ENCODE measurements at regions not wholly inside any gene's neighbourhood (a gene's known extent, or its start where the extent isn't known, plus 50 kb on each side); places are given as distances from the start of the nearest gene placed in this dataset.

DNA sequence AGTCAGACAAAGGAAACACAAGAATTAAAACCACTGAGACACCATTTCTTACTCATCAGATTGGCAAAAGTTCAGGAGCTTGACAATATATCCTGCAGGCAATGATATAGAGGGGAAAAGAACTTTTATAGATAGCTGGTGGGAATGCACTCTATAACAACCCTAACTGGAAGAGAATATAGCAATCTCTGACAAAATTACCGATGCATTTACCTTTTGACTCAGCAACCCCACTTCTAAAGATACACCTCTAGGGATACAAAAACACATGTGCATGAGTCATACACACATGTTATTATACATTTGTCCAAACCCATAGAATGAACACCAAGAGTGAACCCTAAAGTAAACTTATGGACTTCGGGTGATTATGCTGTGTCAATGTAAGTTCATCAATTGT, 79.4 kb upstream of the SRD5A2 start:
- Histone ChIP-seq H3K4me2 (ENCODE audit: low read length) (no peak overlapping the region), H3K9ac (ENCODE audit: low read length) (no peak overlapping the region), H2AFZ (ENCODE audit: low read depth, low read length) (no peak overlapping the region), H3K79me2 (ENCODE audit: low read length) (no peaks in the 10 kb centered on the region), H3K36me3 (replicated peaks; ENCODE audit: low read depth, low read length) (no peaks in the 10 kb centered on the region), H3K27me3 (ENCODE audit: low read depth, low read length) (no peaks in the 10 kb centered on the region), H4K20me1 (ENCODE audit: insufficient read depth, low read length) (no peaks in the 10 kb centered on the region), H3K27ac (ENCODE audit: low read length) (no peak overlapping the region), H3K9me3 (ENCODE audit: insufficient read depth, low read length) (no peaks in the 10 kb centered on the region), H3K4me1 (ENCODE audit: low read length) (no peaks in the 10 kb centered on the region), H3K4me3 (ENCODE audit: low read length) (no peak overlapping the region)
- TF ChIP-seq, protein P1, sequence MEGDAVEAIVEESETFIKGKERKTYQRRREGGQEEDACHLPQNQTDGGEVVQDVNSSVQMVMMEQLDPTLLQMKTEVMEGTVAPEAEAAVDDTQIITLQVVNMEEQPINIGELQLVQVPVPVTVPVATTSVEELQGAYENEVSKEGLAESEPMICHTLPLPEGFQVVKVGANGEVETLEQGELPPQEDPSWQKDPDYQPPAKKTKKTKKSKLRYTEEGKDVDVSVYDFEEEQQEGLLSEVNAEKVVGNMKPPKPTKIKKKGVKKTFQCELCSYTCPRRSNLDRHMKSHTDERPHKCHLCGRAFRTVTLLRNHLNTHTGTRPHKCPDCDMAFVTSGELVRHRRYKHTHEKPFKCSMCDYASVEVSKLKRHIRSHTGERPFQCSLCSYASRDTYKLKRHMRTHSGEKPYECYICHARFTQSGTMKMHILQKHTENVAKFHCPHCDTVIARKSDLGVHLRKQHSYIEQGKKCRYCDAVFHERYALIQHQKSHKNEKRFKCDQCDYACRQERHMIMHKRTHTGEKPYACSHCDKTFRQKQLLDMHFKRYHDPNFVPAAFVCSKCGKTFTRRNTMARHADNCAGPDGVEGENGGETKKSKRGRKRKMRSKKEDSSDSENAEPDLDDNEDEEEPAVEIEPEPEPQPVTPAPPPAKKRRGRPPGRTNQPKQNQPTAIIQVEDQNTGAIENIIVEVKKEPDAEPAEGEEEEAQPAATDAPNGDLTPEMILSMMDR (IDR thresholded peaks at IDR 0.05; ENCODE audit: low read depth, low read length) = no peak
- TF ChIP-seq EZH2phosphoT487 (IDR thresholded peaks at IDR 0.05; ENCODE audit: low read depth) = no peak

GRCh38 chr2:31654241-31654640, 73.5 kb upstream of the SRD5A2 start:
- Histone ChIP-seq H3K9me3 (ENCODE audit: insufficient read depth, low read length) (no peaks in the 10 kb centered on the region), H3K9ac (ENCODE audit: low read length) (no peak overlapping the region), H3K27ac (ENCODE audit: low read length) (no peak overlapping the region), H3K27me3 (ENCODE audit: low read depth, low read length) (0 out of 2 replicates have a peak, but pooled peaks cover 5% of the 10 kb centered on the region), H3K4me3 (ENCODE audit: low read length) (no peak overlapping the region), H2AFZ (ENCODE audit: low read depth, low read length) (no peak overlapping the region), H4K20me1 (ENCODE audit: insufficient read depth, low read length) (no peaks in the 10 kb centered on the region), H3K79me2 (ENCODE audit: low read length) (no peaks in the 10 kb centered on the region), H3K36me3 (replicated peaks; ENCODE audit: low read depth, low read length) (no peaks in the 10 kb centered on the region), H3K4me1 (ENCODE audit: low read length) (no peaks in the 10 kb centered on the region), H3K4me2 (ENCODE audit: low read length) (no peak overlapping the region)
- TF ChIP-seq, protein P1 (IDR thresholded peaks at IDR 0.05; ENCODE audit: low read depth, low read length) = no peak
- no peak for TF ChIP-seq EZH2phosphoT487 (IDR thresholded peaks at IDR 0.05; ENCODE audit: low read depth)

DNA sequence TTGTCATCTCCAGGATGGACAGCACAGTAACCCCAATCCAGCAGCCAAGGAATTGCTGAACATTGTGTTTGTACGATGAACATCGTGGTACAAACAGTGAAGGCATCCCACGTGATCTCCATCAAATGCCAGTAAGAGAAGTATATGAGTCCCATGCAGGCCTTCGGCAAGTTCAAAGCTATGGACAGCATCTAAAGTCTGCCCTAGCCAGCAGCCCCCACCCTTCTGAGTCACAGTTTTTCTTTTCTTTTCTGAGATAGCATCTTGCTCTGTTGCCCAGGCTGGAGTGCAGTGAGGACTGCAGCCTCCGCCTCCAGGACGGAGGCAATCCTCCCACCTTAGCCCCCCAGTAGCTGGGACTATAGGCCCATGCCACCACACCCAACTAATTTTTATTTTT, 71.0 kb upstream of the SRD5A2 start:
- Histone ChIP-seq H3K9ac (ENCODE audit: low read length) (no peak overlapping the region), H3K79me2 (ENCODE audit: low read length) (no peaks in the 10 kb centered on the region), H3K9me3 (ENCODE audit: insufficient read depth, low read length) (no peaks in the 10 kb centered on the region), H3K4me2 (ENCODE audit: low read length) (no peak overlapping the region), H4K20me1 (ENCODE audit: insufficient read depth, low read length) (no peaks in the 10 kb centered on the region), H3K4me3 (ENCODE audit: low read length) (no peak overlapping the region), H3K4me1 (ENCODE audit: low read length) (no peaks in the 10 kb centered on the region), H3K27ac (ENCODE audit: low read length) (no peak overlapping the region), H3K27me3 (ENCODE audit: low read depth, low read length) (peaks cover 11% of the 10 kb centered on the region; the same call in 1 of the 2 replicates), H2AFZ (ENCODE audit: low read depth, low read length) (no peak overlapping the region), H3K36me3 (replicated peaks; ENCODE audit: low read depth, low read length) (no peaks in the 10 kb centered on the region)
- TF ChIP-seq, protein P1 (IDR thresholded peaks at IDR 0.05; ENCODE audit: low read depth, low read length) = no peak
- no peak for TF ChIP-seq EZH2phosphoT487 (IDR thresholded peaks at IDR 0.05; ENCODE audit: low read depth)

- Histone ChIP-seq H3K4me1 (ENCODE audit: low read length) (no peaks in the 10 kb centered on the region), H3K4me2 (ENCODE audit: low read length) (no peak overlapping the region), H3K36me3 (replicated peaks; ENCODE audit: low read depth, low read length) (no peaks in the 10 kb centered on the region), H3K27ac (ENCODE audit: low read length) (no peak overlapping the region), H3K79me2 (ENCODE audit: low read length) (no peaks in the 10 kb centered on the region), H3K9ac (ENCODE audit: low read length) (no peak overlapping the region), H2AFZ (ENCODE audit: low read depth, low read length) (no peak overlapping the region), H4K20me1 (ENCODE audit: insufficient read depth, low read length) (no peaks in the 10 kb centered on the region), H3K9me3 (ENCODE audit: insufficient read depth, low read length) (no peaks in the 10 kb centered on the region), H3K4me3 (ENCODE audit: low read length) (no peak overlapping the region), H3K27me3 (ENCODE audit: low read depth, low read length) (peaks cover 11% of the 10 kb centered on the region; the same call in 1 of the 2 replicates)
- TF ChIP-seq, protein P1 (IDR thresholded peaks at IDR 0.05; ENCODE audit: low read depth, low read length) = no peak
- no peak for TF ChIP-seq EZH2phosphoT487 (IDR thresholded peaks at IDR 0.05; ENCODE audit: low read depth)
These were observed 70.5 kb upstream of the SRD5A2 start for GRCh38 chr2:31651267-31651666.

All from OCI-LY3 (cell line).